IMR-90 (cell line): ENCODE measurements at regions not wholly inside any gene's neighbourhood (a gene's known extent, or its start where the extent isn't known, plus 50 kb on each side); places are given as distances from the start of the nearest gene placed in this dataset.

Experiments used
- ATAC-seq: fragments of 200-7000 bp; cut with Tn5 transposase; 2 replicates; pipeline ENCODE4 v1.9.1; 2020; ENCODE audit warnings: low read depth, mild to moderate bottlenecking, moderate library complexity
- BruUV-seq: library from RNA; stranded (reverse); fragments of 400-500 nt; replicated peaks from 2 replicates; lab custom pipeline; 2021; lab: Mats Ljungman, UMichigan
- CTCF ChIA-PET: fragments of 300-600 bp; formaldehyde crosslinking; extraction: SDS; loops from one replicate; lab custom pipeline; 2021; ENCODE audit warnings: antibody characterized with exemption; lab: Yijun Ruan, JAX
- POLR2A ChIA-PET: fragments of 300-600 bp; sonication (Branson Sonifier 250); formaldehyde crosslinking; loops from one replicate; lab custom pipeline; 2022; ENCODE audit warnings: antibody characterized with exemption; ENCODE audit not compliant: unreplicated experiment; lab: Charles Lee
- DNase-seq: peaks from one replicate; pipeline ENCODE4 v3.0.0; 2013
- H2AFZ ChIP-seq: replicated peaks from 2 replicates; pipeline ENCODE3; 2013; ENCODE audit warnings: low read length, mild to moderate bottlenecking; ENCODE audit not compliant: poor library complexity
- H2AK5ac ChIP-seq: 2 replicates; pipeline ENCODE4 v1.6.1; 2013; ENCODE audit warnings: low read depth, low read length, inconsistent platforms
- H2AK9ac ChIP-seq: replicated peaks from 2 replicates; pipeline ENCODE3; 2013; ENCODE audit warnings: mild to moderate bottlenecking, low read depth, low read length, moderate library complexity; ENCODE audit not compliant: poor library complexity
- H2BK120ac ChIP-seq: 2 replicates; pipeline ENCODE4 v1.6.1; 2013; ENCODE audit warnings: low read depth, low read length, inconsistent platforms
- H2BK15ac ChIP-seq: 3 replicates; pipeline ENCODE4 v1.6.1; 2013; ENCODE audit warnings: low read depth, low read length, inconsistent platforms
- H2BK20ac ChIP-seq: 2 replicates; pipeline ENCODE4 v1.6.1; 2013; ENCODE audit warnings: low read depth, mild to moderate bottlenecking, inconsistent platforms, low read length, moderate library complexity
- H2BK5ac ChIP-seq: 2 replicates; pipeline ENCODE4 v1.6.1; 2013; ENCODE audit warnings: mild to moderate bottlenecking, low read depth, low read length, inconsistent platforms; ENCODE audit not compliant: poor library complexity, severe bottlenecking
- H3K14ac ChIP-seq: replicated peaks from 2 replicates; pipeline ENCODE4 v1.6.1; 2013; ENCODE audit warnings: low read depth, low read length, inconsistent platforms
- H3K18ac ChIP-seq: 2 replicates; pipeline ENCODE4 v1.6.1; 2013; ENCODE audit warnings: low read depth, low read length, control low read depth
- H3K23ac ChIP-seq: 2 replicates; pipeline ENCODE4 v1.6.1; 2013; ENCODE audit warnings: low read depth, low read length, inconsistent platforms
- H3K27ac ChIP-seq: 2 replicates; pipeline ENCODE4 v1.5.1; 2013; ENCODE audit warnings: mild to moderate bottlenecking, control low read depth, low read length; ENCODE audit not compliant: insufficient read depth
- H3K27me3 ChIP-seq: 2 replicates; pipeline ENCODE4 v1.6.1; 2013; ENCODE audit warnings: low read length; ENCODE audit not compliant: control insufficient read depth, insufficient read depth
- H3K36me3 ChIP-seq: 2 replicates; pipeline ENCODE4 v1.6.1; 2013; ENCODE audit warnings: low read length, mixed read lengths; ENCODE audit not compliant: control insufficient read depth, insufficient read depth
- H3K4ac ChIP-seq: 2 replicates; pipeline ENCODE4 v1.6.1; 2013; ENCODE audit warnings: low read depth, low read length, inconsistent platforms
- H3K4me1 ChIP-seq: 2 replicates; pipeline ENCODE4 v1.6.1; 2013; ENCODE audit warnings: low read length, mixed read lengths; ENCODE audit not compliant: control insufficient read depth, insufficient read depth
- H3K4me2 ChIP-seq: 2 replicates; pipeline ENCODE4 v1.6.1; 2013; ENCODE audit warnings: low read depth, mild to moderate bottlenecking, control low read depth, low read length, moderate library complexity
- H3K4me3 ChIP-seq: 2 replicates; pipeline ENCODE4 v1.5.1; 2013; ENCODE audit warnings: low read depth, mild to moderate bottlenecking, control low read depth, low read length, moderate library complexity; ENCODE audit not compliant: insufficient read depth
- H3K56ac ChIP-seq: 2 replicates; pipeline ENCODE4 v1.6.1; 2013; ENCODE audit warnings: low read length, inconsistent platforms; ENCODE audit not compliant: insufficient read depth; ENCODE audit errors: extremely low read depth
- H3K79me1 ChIP-seq, 2 experiments: 2 replicates each; pipeline ENCODE4 v1.6.1; 2013; ENCODE audit warnings: low read length in 2 of 2, inconsistent platforms in 1 of 2, low read depth in 1 of 2
- H3K9ac ChIP-seq: 2 replicates; pipeline ENCODE4 v1.6.1; 2013; ENCODE audit warnings: low read depth, low read length, control low read depth
- H3K9me1 ChIP-seq: 2 replicates; pipeline ENCODE4 v1.6.1; 2013; ENCODE audit warnings: low read length, inconsistent platforms; ENCODE audit not compliant: insufficient read depth
- H3K9me3 ChIP-seq: 2 replicates; pipeline ENCODE4 v1.6.1; 2013; ENCODE audit warnings: low read length; ENCODE audit not compliant: control insufficient read depth, insufficient read depth
- H4K20me1 ChIP-seq: 2 replicates; pipeline ENCODE4 v1.6.1; 2013; ENCODE audit warnings: low read length, inconsistent platforms; ENCODE audit not compliant: insufficient read depth
- H4K5ac ChIP-seq: 2 replicates; pipeline ENCODE4 v1.6.1; 2013; ENCODE audit warnings: mild to moderate bottlenecking, low read depth, low read length, control low read depth
- H4K8ac ChIP-seq, 2 experiments: 2 replicates each; pipeline ENCODE4 v1.6.1; 2013; ENCODE audit warnings: low read depth in 2 of 2, low read length in 2 of 2, control low read depth in 1 of 2, inconsistent platforms in 1 of 2
- H4K91ac ChIP-seq: 2 replicates; pipeline ENCODE4 v1.6.1; 2013; ENCODE audit warnings: low read depth, low read length, inconsistent platforms; ENCODE audit not compliant: insufficient read depth
- BHLHE40 ChIP-seq: fragments of 150-350 bp; IDR thresholded peaks from 2 replicates; pipeline ENCODE4 v1.6.1; 2016; ENCODE audit warnings: mild to moderate bottlenecking, low read depth, low read length
- CHD1 ChIP-seq: IDR thresholded peaks from 2 replicates; pipeline ENCODE4 v1.6.1; 2012; ENCODE audit warnings: low read depth, low read length, improper control_type of control experiment
- ELK1 ChIP-seq: fragments of 150-350 bp; IDR thresholded peaks from 2 replicates; pipeline ENCODE4 v1.6.1; 2016; ENCODE audit warnings: low read depth, mild to moderate bottlenecking, low read length, moderate library complexity, borderline replicate concordance
- FOS ChIP-seq: fragments of 150-350 bp; IDR thresholded peaks from 2 replicates; pipeline ENCODE4 v1.6.1; 2016; ENCODE audit warnings: low read depth, low read length
- MAFK ChIP-seq: IDR thresholded peaks from 2 replicates; pipeline ENCODE4 v1.6.1; 2012; ENCODE audit warnings: low read depth, low read length, improper control_type of control experiment
- MAZ ChIP-seq: IDR thresholded peaks from 2 replicates; pipeline ENCODE4 v1.6.1; 2012; ENCODE audit warnings: low read depth, mild to moderate bottlenecking, low read length, improper control_type of control experiment, moderate library complexity, borderline replicate concordance
- MXI1 ChIP-seq: IDR thresholded peaks from 2 replicates; pipeline ENCODE4 v1.6.1; 2012; ENCODE audit warnings: low read depth, mild to moderate bottlenecking, low read length, moderate library complexity, borderline replicate concordance
- RAD21 ChIP-seq: IDR thresholded peaks from 2 replicates; pipeline ENCODE4 v1.6.1; 2012; ENCODE audit warnings: low read length, improper control_type of control experiment
- RCOR1 ChIP-seq: IDR thresholded peaks from 2 replicates; pipeline ENCODE4 v1.6.1; 2012; ENCODE audit warnings: mild to moderate bottlenecking, low read length, improper control_type of control experiment; ENCODE audit not compliant: insufficient replicate concordance
- RFX5 ChIP-seq: IDR thresholded peaks from 2 replicates; pipeline ENCODE4 v1.8.0; 2012; ENCODE audit warnings: low read depth, mild to moderate bottlenecking, low read length, moderate library complexity
- SMC3 ChIP-seq: fragments of 150-350 bp; IDR thresholded peaks from 2 replicates; pipeline ENCODE4 v1.6.1; 2016; ENCODE audit warnings: low read depth, mild to moderate bottlenecking, antibody characterized with exemption, low read length, moderate library complexity
- WGBS, 2 experiments: methylation state at CpG; one replicate each; pipeline versions ENCODE4 v1.1.5 to v1.1.7; 2013; ENCODE audit warnings: missing lambda C conversion rate in 2 of 2; ENCODE audit not compliant: insufficient read length in 1 of 2; ENCODE audit errors: extremely low coverage in 2 of 2; 5-methylcytosine and 5-hydroxymethylcytosine counted together
- dilution Hi-C: fragments of 300-500 bp; cut with HindIII; formaldehyde crosslinking; loops from one replicate; pipeline ENCODE4 v1.14.3; 2018; ENCODE audit warnings: low sequenced_read_pairs; ENCODE audit not compliant: unreplicated experiment
- in situ Hi-C: fragments of 300-500 bp; cut with MboI; formaldehyde crosslinking; loops from 3 replicates; pipeline ENCODE4 v1.14.3; 2019; ENCODE audit warnings: low sequenced_read_pairs, inconsistent platforms, mixed read lengths
- intact Hi-C: fragments of 100-400 bp; cut with micrococcal nuclease; formaldehyde crosslinking; loops from 2 replicates; pipeline ENCODE4 v1.10.0; 2022
- TF ChIP-seq, protein P1 (sequence below): conservative IDR thresholded peaks from 2 replicates; pipeline ENCODE4 v1.5.1; 2012; ENCODE audit warnings: mild to moderate bottlenecking, low read depth, low read length, improper control_type of control experiment

- Histone ChIP-seq H3K4me2 (no peak overlapping the region), H3K9me3 (0 out of 2 replicates have a peak, but pooled peaks cover 2% of the 10 kb centered on the region), H3K4ac (no peak overlapping the region), H2BK120ac (no peak overlapping the region), H3K18ac (no peak overlapping the region), H3K9me1 (no peaks in the 10 kb centered on the region), H3K9ac (no peak overlapping the region), H2AK9ac (no peak overlapping the region), H2BK5ac (no peak overlapping the region), H2AK5ac (no peak overlapping the region), H4K5ac (no peak overlapping the region), H2BK20ac (no peak overlapping the region), H3K4me3 (no peak overlapping the region), H3K79me1 (no peaks in the 10 kb centered on the region), H2AFZ (no peak overlapping the region), H3K14ac (no peak overlapping the region), H2BK15ac (no peak overlapping the region), H3K27me3 (no peaks in the 10 kb centered on the region), H4K8ac (no peak overlapping the region), H3K36me3 (no peaks in the 10 kb centered on the region), H3K4me1 (no peaks in the 10 kb centered on the region), H3K27ac (no peak overlapping the region), H3K56ac (no peak overlapping the region), H4K20me1 (no peaks in the 10 kb centered on the region), H4K91ac (no peak overlapping the region), H3K23ac (no peak overlapping the region)
- ChIA-PET POLR2A (no interaction called here), CTCF (no interaction called here)
- DNase-seq, result no peak
- no CpG with 5 or more reads among the region's 3 CpGs for WGBS, 2 experiments
- intact Hi-C loops, result no loop called here
- in situ Hi-C loops, result no loop called here
- TF ChIP-seq MXI1 (no peak), RAD21 (no peak), RFX5 (no peak), SMC3 (no peak), RCOR1 (no peak), FOS (no peak), ELK1 (no peak), BHLHE40 (no peak), CHD1 (no peak), MAZ (no peak), MAFK (no peak)
- TF ChIP-seq, protein P1, sequence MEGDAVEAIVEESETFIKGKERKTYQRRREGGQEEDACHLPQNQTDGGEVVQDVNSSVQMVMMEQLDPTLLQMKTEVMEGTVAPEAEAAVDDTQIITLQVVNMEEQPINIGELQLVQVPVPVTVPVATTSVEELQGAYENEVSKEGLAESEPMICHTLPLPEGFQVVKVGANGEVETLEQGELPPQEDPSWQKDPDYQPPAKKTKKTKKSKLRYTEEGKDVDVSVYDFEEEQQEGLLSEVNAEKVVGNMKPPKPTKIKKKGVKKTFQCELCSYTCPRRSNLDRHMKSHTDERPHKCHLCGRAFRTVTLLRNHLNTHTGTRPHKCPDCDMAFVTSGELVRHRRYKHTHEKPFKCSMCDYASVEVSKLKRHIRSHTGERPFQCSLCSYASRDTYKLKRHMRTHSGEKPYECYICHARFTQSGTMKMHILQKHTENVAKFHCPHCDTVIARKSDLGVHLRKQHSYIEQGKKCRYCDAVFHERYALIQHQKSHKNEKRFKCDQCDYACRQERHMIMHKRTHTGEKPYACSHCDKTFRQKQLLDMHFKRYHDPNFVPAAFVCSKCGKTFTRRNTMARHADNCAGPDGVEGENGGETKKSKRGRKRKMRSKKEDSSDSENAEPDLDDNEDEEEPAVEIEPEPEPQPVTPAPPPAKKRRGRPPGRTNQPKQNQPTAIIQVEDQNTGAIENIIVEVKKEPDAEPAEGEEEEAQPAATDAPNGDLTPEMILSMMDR, result no peak
- ATAC-seq, result no peak
- dilution Hi-C loops, result no loop called here
- no TSS peak for BruUV-seq
These were observed 808.2 kb downstream of the BRINP1 start for GRCh38 chr9:118561051-118561450.
